HAP-1 (cell line): ENCODE measurements at regions not wholly inside any gene's neighbourhood (a gene's known extent, or its start where the extent isn't known, plus 50 kb on each side); places are given as distances from the start of the nearest gene placed in this dataset.

Experiments used
- DNase-seq, 2 experiments: peaks; one replicate each; pipeline ENCODE4 v3.0.0-alpha.2; 2016 to 2020; ENCODE audit warnings: low spot score in 2 of 2
- H3K27me3 ChIP-seq: fragments of 250-450 bp; sonication (Bioruptor Pico); 2 replicates; pipeline ENCODE4 v1.5.1; 2020; ENCODE audit warnings: low read depth, mild to moderate bottlenecking, moderate library complexity
- H3K36me3 ChIP-seq: fragments of 250-450 bp; sonication (Bioruptor Pico); replicated peaks from 2 replicates; pipeline ENCODE4 v1.5.1; 2020; ENCODE audit warnings: mild to moderate bottlenecking
- H3K4me1 ChIP-seq: fragments of 250-450 bp; sonication (Bioruptor Pico); 2 replicates; pipeline ENCODE4 v1.5.1; 2020; ENCODE audit warnings: mild to moderate bottlenecking
- H3K4me3 ChIP-seq: fragments of 250-450 bp; sonication (Bioruptor Pico); 2 replicates; pipeline ENCODE4 v1.5.1; 2020; ENCODE audit warnings: mild to moderate bottlenecking, moderate library complexity
- H3K9me3 ChIP-seq: fragments of 250-450 bp; sonication (Bioruptor Pico); 2 replicates; pipeline ENCODE4 v1.5.1; 2020; ENCODE audit warnings: mild to moderate bottlenecking, moderate library complexity
- in situ Hi-C: fragments of 300-500 bp; cut with MboI; formaldehyde crosslinking; loops from 3 replicates; pipeline ENCODE4 v1.14.3; 2020; ENCODE audit warnings: low sequenced_read_pairs, inconsistent platforms, mixed read lengths

- no peaks in the 10 kb centered on the region for H3K27me3 ChIP-seq
- DNase-seq = no peak
- no peaks in the 10 kb centered on the region for H3K9me3 ChIP-seq
- in situ Hi-C loops = no loop called here
- no peak overlapping the region for H3K4me3 ChIP-seq
- H3K4me1 ChIP-seq = no peaks in the 10 kb centered on the region; the same call in 1 of the 2 replicates
- no peaks in the 10 kb centered on the region for H3K36me3 ChIP-seq
Observed at GRCh38 chr12:91994208-91994797, 151.3 kb downstream of the BTG1 start.

- DNase-seq = no peak
- H3K4me3 ChIP-seq = no peak overlapping the region
Observed at GRCh38 chr12:91993287-91994017, 152.2 kb downstream of the BTG1 start.

GRCh38 chr12:91991399-91992187 lies 154.1 kb downstream of the BTG1 start:
- Histone ChIP-seq H3K36me3 (no peaks in the 10 kb centered on the region), H3K4me1 (no peaks in the 10 kb centered on the region; the same call in 1 of the 2 replicates), H3K9me3 (no peaks in the 10 kb centered on the region), H3K27me3 (no peaks in the 10 kb centered on the region), H3K4me3 (no peak overlapping the region)
- no peak for DNase-seq
- in situ Hi-C loops = no loop called here

More at GRCh38 chr12:91993287-91994017, 152.2 kb downstream of the BTG1 start:
- no peaks in the 10 kb centered on the region for H3K27me3 ChIP-seq
- no peaks in the 10 kb centered on the region for H3K9me3 ChIP-seq
- in situ Hi-C loops = no loop called here
- no peaks in the 10 kb centered on the region for H3K36me3 ChIP-seq
- H3K4me1 ChIP-seq = no peaks in the 10 kb centered on the region; the same call in 1 of the 2 replicates

GRCh38 chr12:91990525-91990924 lies 155.1 kb downstream of the BTG1 start:
- no peak for DNase-seq

DNA sequence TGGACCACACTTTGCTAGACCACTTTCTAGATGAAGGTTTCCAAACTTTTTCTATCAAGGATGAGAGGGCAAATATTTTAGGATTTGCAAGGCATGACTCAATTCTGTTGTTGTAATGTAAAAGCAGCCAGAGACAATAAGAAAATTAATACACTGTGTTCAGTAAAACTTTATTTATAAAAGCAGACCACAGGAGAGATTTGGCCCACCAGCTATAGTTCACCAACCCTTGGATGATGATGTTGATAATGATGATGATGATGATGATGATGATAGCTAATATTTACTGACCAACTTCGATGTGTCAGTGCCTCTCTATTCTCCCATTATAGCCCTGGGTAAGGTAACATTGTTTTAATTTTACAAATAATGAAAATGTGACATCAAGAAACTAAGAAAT lies 156.5 kb downstream of the BTG1 start:
- Histone ChIP-seq H3K4me3 (no peak overlapping the region), H3K27me3 (no peaks in the 10 kb centered on the region), H3K4me1 (peaks cover 7% of the 10 kb centered on the region; the same call in 1 of the 2 replicates), H3K9me3 (no peaks in the 10 kb centered on the region), H3K36me3 (no peaks in the 10 kb centered on the region)
- no peak for DNase-seq
- in situ Hi-C loops = no loop called here

More at GRCh38 chr12:91990525-91990924, 155.1 kb downstream of the BTG1 start:
- in situ Hi-C loops = no loop called here
- Histone ChIP-seq H3K4me3 (no peak overlapping the region), H3K9me3 (no peaks in the 10 kb centered on the region), H3K4me1 (peaks cover 7% of the 10 kb centered on the region; the same call in 1 of the 2 replicates), H3K27me3 (no peaks in the 10 kb centered on the region), H3K36me3 (no peaks in the 10 kb centered on the region)

GRCh38 chr12:91988086-91988923 lies 157.3 kb downstream of the BTG1 start:
- DNase-seq = no peak
- Histone ChIP-seq H3K27me3 (no peaks in the 10 kb centered on the region), H3K4me1 (peaks cover 7% of the 10 kb centered on the region; the same call in 1 of the 2 replicates), H3K36me3 (no peaks in the 10 kb centered on the region), H3K4me3 (no peak overlapping the region), H3K9me3 (no peaks in the 10 kb centered on the region)
- in situ Hi-C loops = no loop called here

- in situ Hi-C loops = no loop called here
- Histone ChIP-seq H3K4me1 (peaks cover 7% of the 10 kb centered on the region; the same call in 1 of the 2 replicates), H3K4me3 (no peak overlapping the region), H3K9me3 (no peaks in the 10 kb centered on the region), H3K27me3 (no peaks in the 10 kb centered on the region), H3K36me3 (no peaks in the 10 kb centered on the region)
- DNase-seq = peak; percentile 32 to 42
Observed at GRCh38 chr12:91986084-91986483, 159.6 kb downstream of the BTG1 start.

DNA sequence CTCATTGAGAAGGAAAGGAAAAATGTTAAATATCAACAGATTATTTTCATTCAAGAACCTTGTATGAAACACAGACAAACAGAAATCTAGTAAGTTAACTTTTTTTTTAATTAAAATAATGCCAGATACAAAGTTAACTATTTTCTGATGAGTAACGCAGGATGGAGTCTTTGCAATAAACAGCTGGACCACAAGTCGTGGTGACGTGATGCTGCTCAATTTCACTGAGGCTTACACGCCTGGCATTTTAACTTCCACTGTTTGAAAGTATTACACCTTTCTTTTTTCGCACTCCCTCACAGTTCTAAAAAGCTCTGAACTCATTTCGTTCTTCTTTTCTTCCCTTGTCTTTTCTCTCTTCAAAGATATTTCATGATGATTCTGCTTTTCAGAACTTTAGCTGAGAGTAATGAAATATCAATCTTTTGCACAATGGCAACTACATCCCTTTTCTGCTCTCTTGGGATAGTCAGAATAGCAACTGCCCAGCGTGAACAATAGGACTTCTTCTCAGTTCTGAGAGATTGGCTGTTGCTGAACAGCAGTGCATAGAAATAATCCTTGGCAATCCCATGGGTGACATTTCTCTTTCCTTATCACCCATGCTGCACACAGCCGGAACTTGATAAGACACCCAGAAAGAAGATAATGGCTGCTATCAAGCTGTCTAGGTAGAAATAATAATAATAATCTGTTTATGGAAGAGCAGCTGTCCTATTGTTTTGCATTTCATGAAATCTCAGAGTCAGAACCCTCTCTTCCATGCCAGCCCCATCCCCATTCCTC lies 160.5 kb downstream of the BTG1 start:
- in situ Hi-C loops = no loop called here
- Histone ChIP-seq H3K4me1 (peaks cover 7% of the 10 kb centered on the region; the same call in 1 of the 2 replicates), H3K4me3 (no peak overlapping the region), H3K36me3 (no peaks in the 10 kb centered on the region), H3K9me3 (no peaks in the 10 kb centered on the region), H3K27me3 (no peaks in the 10 kb centered on the region)
- DNase-seq = no peak

- in situ Hi-C loops = no loop called here
- no peaks in the 10 kb centered on the region for H3K36me3 ChIP-seq
- DNase-seq = no peak
- peaks cover 7% of the 10 kb centered on the region; the same call in 1 of the 2 replicates for H3K4me1 ChIP-seq
- H3K9me3 ChIP-seq = no peaks in the 10 kb centered on the region
- no peak overlapping the region for H3K4me3 ChIP-seq
- H3K27me3 ChIP-seq = no peaks in the 10 kb centered on the region
Observed at GRCh38 chr12:91984556-91984955, 161.1 kb downstream of the BTG1 start.

DNA sequence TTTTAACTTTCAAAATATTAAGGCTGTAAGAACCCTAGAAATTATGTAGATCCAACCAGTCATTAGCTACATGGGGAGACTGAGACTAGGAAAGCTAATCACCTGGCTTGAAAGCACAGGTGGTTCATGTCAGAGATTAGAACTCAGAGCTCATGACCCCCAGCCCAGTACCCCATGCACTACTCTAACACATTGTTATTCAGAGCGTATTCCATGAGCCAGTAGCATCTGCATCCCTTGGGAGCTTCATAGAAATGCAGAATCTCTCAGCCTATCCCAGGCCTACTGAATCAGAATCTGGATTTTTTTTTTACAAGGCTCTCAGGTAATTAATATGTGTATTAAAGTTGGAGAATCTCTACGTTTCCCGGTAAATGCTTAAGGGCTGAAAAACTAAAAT lies 161.7 kb downstream of the BTG1 start:
- in situ Hi-C loops = no loop called here

DNA sequence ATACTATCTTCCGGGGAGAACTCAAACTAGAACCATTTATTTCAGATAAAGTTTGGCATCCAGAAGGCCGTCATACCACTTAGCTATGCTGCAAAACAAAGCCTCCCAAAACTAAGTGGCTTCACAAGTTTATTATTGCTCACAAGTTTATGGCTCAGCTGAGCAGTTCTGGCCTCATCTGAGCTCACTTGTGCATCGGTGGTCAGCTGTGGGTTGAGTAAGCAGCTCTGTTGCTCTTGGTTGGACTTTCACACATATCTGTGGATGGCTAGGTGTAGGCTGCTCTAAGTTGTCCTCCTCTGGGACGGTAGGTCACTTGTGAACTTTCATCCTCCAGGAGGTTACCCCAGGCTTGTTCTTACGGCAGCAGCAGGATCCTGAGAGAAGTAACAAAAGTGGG lies 162.7 kb downstream of the BTG1 start:
- Histone ChIP-seq H3K4me1 (peaks cover 7% of the 10 kb centered on the region; the same call in 1 of the 2 replicates), H3K27me3 (no peaks in the 10 kb centered on the region), H3K4me3 (no peak overlapping the region), H3K9me3 (no peaks in the 10 kb centered on the region), H3K36me3 (no peaks in the 10 kb centered on the region)
- DNase-seq = no peak
- in situ Hi-C loops = no loop called here

More for the DNA sequence above, 161.7 kb downstream of the BTG1 start:
- no peak for DNase-seq
- H3K36me3 ChIP-seq = no peaks in the 10 kb centered on the region
- H3K9me3 ChIP-seq = no peaks in the 10 kb centered on the region
- H3K27me3 ChIP-seq = no peaks in the 10 kb centered on the region
- H3K4me3 ChIP-seq = no peak overlapping the region
- peaks cover 7% of the 10 kb centered on the region; the same call in 1 of the 2 replicates for H3K4me1 ChIP-seq

DNA sequence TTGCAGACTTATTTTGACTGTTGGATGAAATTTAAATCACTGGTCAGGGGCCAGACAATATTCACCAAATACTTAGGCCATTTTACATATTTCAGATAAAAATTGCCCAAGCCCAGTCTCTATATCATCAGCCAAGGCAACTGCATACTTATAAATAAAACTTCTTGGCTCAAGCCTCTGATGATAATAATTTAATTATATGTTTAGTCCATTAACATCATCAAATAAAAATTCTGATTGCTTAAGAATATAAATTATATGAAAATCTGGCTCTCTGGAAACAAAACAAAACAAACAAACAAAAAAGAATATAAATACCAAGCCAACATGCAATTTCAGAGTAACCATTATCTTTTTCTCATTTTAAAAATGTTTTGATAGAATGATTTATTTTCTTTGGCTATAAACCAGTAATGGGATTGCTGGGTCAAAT lies 165.2 kb downstream of the BTG1 start:
- Histone ChIP-seq H3K9me3 (no peaks in the 10 kb centered on the region), H3K4me3 (no peak overlapping the region), H3K36me3 (no peaks in the 10 kb centered on the region), H3K27me3 (no peaks in the 10 kb centered on the region), H3K4me1 (no peaks in the 10 kb centered on the region)
- DNase-seq = no peak
- in situ Hi-C loops = no loop called here
